ENCODE measurements at regions not wholly inside any gene's neighbourhood (a gene's known extent, or its start where the extent isn't known, plus 50 kb on each side); places are given as distances from the start of the nearest gene placed in this dataset.

- Mint-ChIP-seq H3K27me3 (ENCODE audit: insufficient read depth, unreplicated experiment) (no peaks in the 10 kb centered on the region), H3K4me3 (ENCODE audit: unreplicated experiment) (peak overlapping the region; percentile 76), H3K36me3 (ENCODE audit: insufficient read depth, unreplicated experiment) (peaks cover 71% of the 10 kb centered on the region), H3K9me3 (ENCODE audit: unreplicated experiment) (no peaks in the 10 kb centered on the region), H3K4me1 (ENCODE audit: insufficient read depth, unreplicated experiment) (peaks cover 55% of the 10 kb centered on the region), H3K27ac (ENCODE audit: low read depth, unreplicated experiment) (peak overlapping the region; percentile 90)
- TF ChIP-seq, protein P1, sequence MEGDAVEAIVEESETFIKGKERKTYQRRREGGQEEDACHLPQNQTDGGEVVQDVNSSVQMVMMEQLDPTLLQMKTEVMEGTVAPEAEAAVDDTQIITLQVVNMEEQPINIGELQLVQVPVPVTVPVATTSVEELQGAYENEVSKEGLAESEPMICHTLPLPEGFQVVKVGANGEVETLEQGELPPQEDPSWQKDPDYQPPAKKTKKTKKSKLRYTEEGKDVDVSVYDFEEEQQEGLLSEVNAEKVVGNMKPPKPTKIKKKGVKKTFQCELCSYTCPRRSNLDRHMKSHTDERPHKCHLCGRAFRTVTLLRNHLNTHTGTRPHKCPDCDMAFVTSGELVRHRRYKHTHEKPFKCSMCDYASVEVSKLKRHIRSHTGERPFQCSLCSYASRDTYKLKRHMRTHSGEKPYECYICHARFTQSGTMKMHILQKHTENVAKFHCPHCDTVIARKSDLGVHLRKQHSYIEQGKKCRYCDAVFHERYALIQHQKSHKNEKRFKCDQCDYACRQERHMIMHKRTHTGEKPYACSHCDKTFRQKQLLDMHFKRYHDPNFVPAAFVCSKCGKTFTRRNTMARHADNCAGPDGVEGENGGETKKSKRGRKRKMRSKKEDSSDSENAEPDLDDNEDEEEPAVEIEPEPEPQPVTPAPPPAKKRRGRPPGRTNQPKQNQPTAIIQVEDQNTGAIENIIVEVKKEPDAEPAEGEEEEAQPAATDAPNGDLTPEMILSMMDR (IDR thresholded peaks at IDR 0.05; ENCODE audit: unreplicated experiment) = no peak
- intact Hi-C loops (cut with micrococcal nuclease) = loop anchor here (2.0 kb wide), 2 partner anchors 27 to 43 kb away; no protein-coding TSS in a partner anchor
- no TSS peak for BruUV-seq (replicated peaks)
- no peak for DNase-seq (ENCODE audit: unreplicated experiment)
- ChIA-PET CTCF (interaction anchor here (0.7 to 9.1 kb wide), 12 partner anchors 9 to 67 kb away, joined by 3 to 123 read pairs (median 5); no protein-coding TSS in a partner anchor), POLR2A (interaction anchor here (0.7 to 7.2 kb wide), 12 partner anchors 9 to 100 kb away, joined by 3 to 106 read pairs (median 35); no protein-coding TSS in a partner anchor)
These were observed 205.5 kb upstream of the KLF14 start for GRCh38 chr7:130939321-130940095.

GRCh38 chr7:130940326-130940725 lies 206.3 kb upstream of the KLF14 start:
- POLR2A ChIA-PET = interaction anchor here (0.7 to 7.2 kb wide), 15 partner anchors 10 to 100 kb away, joined by 3 to 106 read pairs (median 20); no protein-coding TSS in a partner anchor
- TF ChIP-seq, protein P1 (IDR thresholded peaks at IDR 0.05; ENCODE audit: unreplicated experiment) = no peak
- peak overlapping the region; percentile 90 for H3K27ac Mint-ChIP-seq (ENCODE audit: low read depth, unreplicated experiment)
- H3K36me3 Mint-ChIP-seq (ENCODE audit: insufficient read depth, unreplicated experiment) = peaks cover 69% of the 10 kb centered on the region
- intact Hi-C loops (cut with micrococcal nuclease) = loop anchor here (2.0 kb wide), 2 partner anchors 28 to 44 kb away; no protein-coding TSS in a partner anchor
- DNase-seq (ENCODE audit: unreplicated experiment) = no peak
- H3K27me3 Mint-ChIP-seq (ENCODE audit: insufficient read depth, unreplicated experiment) = no peaks in the 10 kb centered on the region
- CTCF ChIA-PET = interaction anchor here (0.7 to 9.1 kb wide), 8 partner anchors 10 to 67 kb away, joined by 3 to 123 read pairs (median 5); no protein-coding TSS in a partner anchor
- H3K4me3 Mint-ChIP-seq (ENCODE audit: unreplicated experiment) = peak overlapping the region; percentile 76
- no TSS peak for BruUV-seq (replicated peaks)
- peaks cover 60% of the 10 kb centered on the region for H3K4me1 Mint-ChIP-seq (ENCODE audit: insufficient read depth, unreplicated experiment)
- no peaks in the 10 kb centered on the region for H3K9me3 Mint-ChIP-seq (ENCODE audit: unreplicated experiment)

DNA sequence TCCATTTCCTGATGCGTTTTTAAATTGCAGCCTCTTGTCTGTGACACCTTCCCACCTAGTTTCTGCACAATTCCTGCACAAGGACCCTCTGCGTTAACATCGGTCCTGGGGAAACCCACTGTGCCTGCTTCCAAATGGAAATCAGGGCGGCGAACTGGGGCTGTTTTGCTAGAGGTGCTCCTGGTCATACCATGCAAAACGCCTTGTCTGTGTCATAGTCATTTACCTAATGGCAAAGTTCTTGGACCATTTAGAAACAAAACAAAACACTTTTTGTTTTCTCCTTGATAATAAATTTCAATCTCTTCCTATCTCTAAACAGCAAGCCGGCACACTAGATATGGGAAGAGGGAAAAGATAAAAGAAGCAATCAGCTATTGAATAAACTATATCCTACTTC lies 206.9 kb upstream of the KLF14 start:
- POLR2A ChIA-PET = interaction anchor here (0.9 to 7.2 kb wide), 20 partner anchors 11 to 167 kb away, joined by 3 to 106 read pairs (median 8); no protein-coding TSS in a partner anchor
- BruUV-seq (replicated peaks) = TSS peak; percentile 14
- H3K27ac Mint-ChIP-seq (ENCODE audit: low read depth, unreplicated experiment) = peak overlapping the region; percentile 90
- CTCF ChIA-PET = interaction anchor here (0.6 to 9.1 kb wide), 5 partner anchors 23 to 68 kb away, joined by 3 to 123 read pairs (median 5); no protein-coding TSS in a partner anchor
- H3K36me3 Mint-ChIP-seq (ENCODE audit: insufficient read depth, unreplicated experiment) = peaks cover 69% of the 10 kb centered on the region
- no peaks in the 10 kb centered on the region for H3K27me3 Mint-ChIP-seq (ENCODE audit: insufficient read depth, unreplicated experiment)
- no peaks in the 10 kb centered on the region for H3K9me3 Mint-ChIP-seq (ENCODE audit: unreplicated experiment)
- intact Hi-C loops (cut with micrococcal nuclease) = loop anchor here (2.0 kb wide), 2 partner anchors 28 to 44 kb away; no protein-coding TSS in a partner anchor
- H3K4me3 Mint-ChIP-seq (ENCODE audit: unreplicated experiment) = peak overlapping the region; percentile 76
- no peak for DNase-seq (ENCODE audit: unreplicated experiment)
- peaks cover 66% of the 10 kb centered on the region for H3K4me1 Mint-ChIP-seq (ENCODE audit: insufficient read depth, unreplicated experiment)
- TF ChIP-seq, protein P1 (IDR thresholded peaks at IDR 0.05; ENCODE audit: unreplicated experiment) = no peak
